IPS-18a (cell line): ENCODE measurements at regions not wholly inside any gene's neighbourhood (a gene's known extent, or its start where the extent isn't known, plus 50 kb on each side); places are given as distances from the start of the nearest gene placed in this dataset.

Source experiments
- H3K27ac ChIP-seq: one replicate; pipeline ENCODE4 v1.5.1; 2013; ENCODE audit warnings: low read length
- H3K27me3 ChIP-seq: one replicate; pipeline ENCODE4 v1.6.1; 2013; ENCODE audit warnings: mild to moderate bottlenecking, low read length; ENCODE audit not compliant: control insufficient read depth, insufficient read depth
- H3K36me3 ChIP-seq: one replicate; pipeline ENCODE4 v1.6.1; 2013; ENCODE audit warnings: low read depth, low read length; ENCODE audit not compliant: control insufficient read depth
- H3K4me1 ChIP-seq: one replicate; pipeline ENCODE4 v1.6.1; 2013; ENCODE audit warnings: low read depth, low read length; ENCODE audit not compliant: control insufficient read depth
- H3K4me3 ChIP-seq: one replicate; pipeline ENCODE4 v1.5.1; 2013; ENCODE audit warnings: low read length
- H3K9ac ChIP-seq: one replicate; pipeline ENCODE4 v1.6.1; 2013; ENCODE audit warnings: mild to moderate bottlenecking, low read length, moderate library complexity
- H3K9me3 ChIP-seq: one replicate; pipeline ENCODE4 v1.6.1; 2013; ENCODE audit warnings: low read depth, low read length; ENCODE audit not compliant: control insufficient read depth

GRCh38 chr2:145146691-145147090, 626.8 kb upstream of the ZEB2 start:
- Histone ChIP-seq H3K27me3 (no peaks in the 10 kb centered on the region), H3K36me3 (no peaks in the 10 kb centered on the region), H3K4me1 (no peaks in the 10 kb centered on the region), H3K9ac (no peak overlapping the region), H3K9me3 (peaks cover 2% of the 10 kb centered on the region), H3K4me3 (no peak overlapping the region), H3K27ac (no peak overlapping the region)

DNA sequence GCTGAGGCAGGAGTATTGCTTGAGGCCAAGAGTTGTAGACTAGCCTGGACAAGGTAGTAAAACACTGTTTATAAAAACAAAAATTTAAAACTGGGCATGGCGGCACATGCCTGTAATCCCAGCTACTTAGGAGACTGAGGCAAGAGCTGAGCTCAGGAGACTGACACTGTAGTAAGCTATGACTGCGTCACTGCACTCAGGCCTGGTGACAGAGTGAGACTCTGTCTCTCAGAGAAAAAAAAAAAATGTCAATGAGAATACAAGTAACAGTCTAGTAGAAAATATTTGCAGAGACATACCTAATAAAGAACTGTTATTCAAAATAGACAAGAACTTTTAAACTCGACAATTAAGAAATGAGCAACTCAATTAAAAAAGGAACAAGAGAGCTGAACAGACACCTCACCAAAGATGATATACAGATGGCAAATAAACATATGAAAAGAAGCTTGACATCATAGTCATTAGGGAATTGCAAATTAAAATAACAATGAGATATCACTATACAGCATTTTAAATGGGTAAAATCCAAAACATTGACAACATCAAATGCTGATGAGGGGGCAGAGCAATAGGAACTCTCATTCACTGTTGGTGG, 624.3 kb upstream of the ZEB2 start:
- no peaks in the 10 kb centered on the region for H3K4me1 ChIP-seq
- no peak overlapping the region for H3K9ac ChIP-seq
- no peaks in the 10 kb centered on the region for H3K36me3 ChIP-seq
- H3K27ac ChIP-seq: no peak overlapping the region
- no peak overlapping the region for H3K4me3 ChIP-seq
- peaks cover 2% of the 10 kb centered on the region for H3K9me3 ChIP-seq
- no peaks in the 10 kb centered on the region for H3K27me3 ChIP-seq

GRCh38 chr2:145141981-145142380, 622.1 kb upstream of the ZEB2 start:
- no peak overlapping the region for H3K9ac ChIP-seq
- H3K4me1 ChIP-seq: no peaks in the 10 kb centered on the region
- no peaks in the 10 kb centered on the region for H3K9me3 ChIP-seq
- H3K27me3 ChIP-seq: no peaks in the 10 kb centered on the region
- H3K4me3 ChIP-seq: no peak overlapping the region
- H3K27ac ChIP-seq: no peak overlapping the region
- no peaks in the 10 kb centered on the region for H3K36me3 ChIP-seq

DNA sequence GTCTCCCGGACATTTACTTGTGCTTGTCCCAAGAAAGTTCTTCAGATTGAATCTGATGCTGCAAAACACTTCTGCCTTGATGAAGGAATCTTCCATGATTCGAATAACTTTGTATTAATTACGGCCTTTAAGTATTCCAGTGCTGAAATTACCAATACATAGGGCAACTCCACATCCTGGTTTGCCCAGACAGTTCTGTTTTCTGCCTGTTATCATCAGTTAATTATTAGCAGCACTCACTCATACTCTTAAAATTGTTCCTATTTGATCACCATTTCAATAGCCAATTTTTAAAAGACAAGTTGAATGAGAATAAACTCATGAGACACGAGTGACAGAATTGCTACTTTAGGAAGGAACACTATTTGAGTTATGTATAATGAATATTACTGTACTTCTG, 620.7 kb upstream of the ZEB2 start:
- Histone ChIP-seq H3K4me1 (no peaks in the 10 kb centered on the region), H3K9me3 (no peaks in the 10 kb centered on the region), H3K27me3 (no peaks in the 10 kb centered on the region), H3K9ac (no peak overlapping the region), H3K27ac (no peak overlapping the region), H3K4me3 (no peak overlapping the region), H3K36me3 (no peaks in the 10 kb centered on the region)

GRCh38 chr2:145138626-145139025, 618.7 kb upstream of the ZEB2 start:
- Histone ChIP-seq H3K27ac (no peak overlapping the region), H3K36me3 (no peaks in the 10 kb centered on the region), H3K27me3 (no peaks in the 10 kb centered on the region), H3K4me3 (no peak overlapping the region), H3K4me1 (no peaks in the 10 kb centered on the region), H3K9me3 (no peaks in the 10 kb centered on the region), H3K9ac (no peak overlapping the region)

DNA sequence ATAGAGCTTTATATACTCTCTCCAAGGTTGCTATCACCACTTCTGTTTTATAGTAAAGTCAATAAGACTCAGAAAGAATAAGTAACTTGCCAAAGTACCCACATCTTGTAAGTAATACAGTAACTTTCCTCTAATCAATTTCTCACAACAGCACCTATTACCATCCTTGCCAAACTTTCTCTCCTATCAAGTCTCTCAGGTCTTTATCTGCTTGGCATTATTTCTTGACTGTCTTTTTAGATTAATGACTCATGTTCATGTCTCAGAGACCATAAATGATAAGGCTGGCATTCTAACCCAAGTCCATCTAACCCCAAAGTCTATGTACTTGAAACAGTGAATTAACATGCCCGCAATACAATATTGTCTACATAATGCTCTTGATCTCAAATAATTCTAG, 618.0 kb upstream of the ZEB2 start:
- Histone ChIP-seq H3K27ac (no peak overlapping the region), H3K4me1 (no peaks in the 10 kb centered on the region), H3K9ac (no peak overlapping the region), H3K36me3 (no peaks in the 10 kb centered on the region), H3K9me3 (no peaks in the 10 kb centered on the region), H3K27me3 (no peaks in the 10 kb centered on the region), H3K4me3 (no peak overlapping the region)

- Histone ChIP-seq H3K4me1 (no peaks in the 10 kb centered on the region), H3K27me3 (no peaks in the 10 kb centered on the region), H3K9me3 (no peaks in the 10 kb centered on the region), H3K4me3 (no peak overlapping the region), H3K27ac (no peak overlapping the region), H3K36me3 (no peaks in the 10 kb centered on the region), H3K9ac (no peak overlapping the region)
Measured at GRCh38 chr2:145137211-145137610, 617.3 kb upstream of the ZEB2 start.

GRCh38 chr2:145136702-145137101, 616.8 kb upstream of the ZEB2 start:
- Histone ChIP-seq H3K9me3 (no peaks in the 10 kb centered on the region), H3K4me1 (no peaks in the 10 kb centered on the region), H3K9ac (no peak overlapping the region), H3K27me3 (no peaks in the 10 kb centered on the region), H3K4me3 (no peak overlapping the region), H3K36me3 (no peaks in the 10 kb centered on the region), H3K27ac (no peak overlapping the region)

DNA sequence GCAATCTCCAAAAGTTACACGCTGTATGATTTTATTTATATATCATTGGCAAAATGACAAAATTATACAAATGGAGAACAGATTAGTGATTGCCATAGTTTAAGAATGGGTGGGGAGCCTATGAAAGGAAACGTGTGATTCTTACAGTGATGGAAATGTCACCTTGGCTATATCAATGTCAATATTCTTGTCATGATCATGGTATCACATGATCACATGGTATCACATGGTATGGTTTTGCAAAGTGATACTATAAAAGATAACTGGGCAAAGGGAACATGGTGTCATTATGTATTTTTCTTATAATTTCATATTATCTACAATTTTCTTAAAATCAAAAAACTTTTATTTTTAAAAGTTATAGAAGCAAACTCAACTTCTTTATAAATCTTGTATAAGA, 606.2 kb upstream of the ZEB2 start:
- Histone ChIP-seq H3K4me1 (peaks cover 9% of the 10 kb centered on the region), H3K9me3 (no peaks in the 10 kb centered on the region), H3K27me3 (no peaks in the 10 kb centered on the region), H3K4me3 (no peak overlapping the region), H3K9ac (no peak overlapping the region), H3K27ac (no peak overlapping the region), H3K36me3 (no peaks in the 10 kb centered on the region)

DNA sequence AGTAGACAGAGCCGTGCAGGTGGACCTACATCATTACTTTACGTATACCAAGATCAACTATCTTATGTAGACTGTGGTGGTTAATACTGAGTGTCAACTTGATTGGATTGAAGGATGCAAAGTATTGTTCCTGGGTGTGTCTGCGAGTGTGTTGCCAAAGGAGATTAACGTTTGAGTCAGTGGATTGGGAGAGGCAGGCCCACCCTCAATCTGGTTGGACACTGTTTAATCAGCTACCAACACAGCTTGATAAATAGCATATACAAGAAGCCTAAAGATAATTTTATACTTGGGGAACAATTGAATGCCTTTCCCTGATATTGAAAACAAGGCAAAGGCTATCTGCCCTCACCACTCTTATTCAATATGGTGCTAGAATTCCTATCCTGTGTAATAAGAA, 604.2 kb upstream of the ZEB2 start:
- H3K27me3 ChIP-seq: no peaks in the 10 kb centered on the region
- no peaks in the 10 kb centered on the region for H3K36me3 ChIP-seq
- H3K9ac ChIP-seq: no peak overlapping the region
- H3K9me3 ChIP-seq: no peaks in the 10 kb centered on the region
- H3K4me3 ChIP-seq: no peak overlapping the region
- no peak overlapping the region for H3K27ac ChIP-seq
- H3K4me1 ChIP-seq: peaks cover 12% of the 10 kb centered on the region

DNA sequence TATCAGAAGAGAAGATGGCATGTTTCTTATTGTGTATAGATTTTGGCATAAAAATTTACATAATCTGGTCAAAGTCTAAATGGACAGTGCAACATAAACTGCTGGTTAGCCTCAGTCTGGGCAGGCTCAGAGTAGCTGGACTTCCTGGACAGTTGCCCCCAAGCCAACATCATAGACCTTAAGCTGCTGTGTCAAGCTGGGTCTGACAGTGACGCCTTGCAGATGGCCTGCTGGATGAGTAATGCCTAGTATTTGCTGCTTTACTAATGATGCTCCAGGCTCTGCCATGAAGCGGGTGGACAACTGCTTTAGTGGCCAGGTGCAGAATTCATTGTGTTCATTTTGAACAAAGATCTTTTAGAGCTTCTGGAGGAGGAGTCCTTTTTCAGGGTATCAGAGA, 603.7 kb upstream of the ZEB2 start:
- Histone ChIP-seq H3K9me3 (no peaks in the 10 kb centered on the region), H3K27me3 (no peaks in the 10 kb centered on the region), H3K9ac (no peak overlapping the region), H3K36me3 (no peaks in the 10 kb centered on the region), H3K27ac (no peak overlapping the region), H3K4me3 (no peak overlapping the region), H3K4me1 (peaks cover 12% of the 10 kb centered on the region)

GRCh38 chr2:145119225-145119624, 599.3 kb upstream of the ZEB2 start:
- no peak overlapping the region for H3K27ac ChIP-seq
- H3K9ac ChIP-seq: no peak overlapping the region
- H3K27me3 ChIP-seq: no peaks in the 10 kb centered on the region
- peaks cover 12% of the 10 kb centered on the region for H3K4me1 ChIP-seq
- no peak overlapping the region for H3K4me3 ChIP-seq
- no peaks in the 10 kb centered on the region for H3K9me3 ChIP-seq
- no peaks in the 10 kb centered on the region for H3K36me3 ChIP-seq
